GM12878 (cell line): ENCODE measurements at regions not wholly inside any gene's neighbourhood (a gene's known extent, or its start where the extent isn't known, plus 50 kb on each side); places are given as distances from the start of the nearest gene placed in this dataset.
A peak's percentile ranks its signal among the peaks of the same experiment; 100 is the strongest.
"Not testable (repeated sequence)": the region's sequence is repeated elsewhere in the genome, so short reads cannot be mapped to it uniquely, and the experiment has no call there.

Experiments
- ATAC-seq: fragments of 200-7000 bp; cut with Tn5 transposase; 3 replicates; pipeline ENCODE4 v1.9.1; 2020; ENCODE audit warnings: mild to moderate bottlenecking, moderate library complexity
- BruUV-seq: library from RNA; stranded (reverse); fragments of 400-500 nt; replicated peaks from 2 replicates; lab custom pipeline; 2021; lab: Mats Ljungman, UMichigan
- CTCF ChIA-PET: fragments of 300-600 bp; sonication (Branson Sonifier 250); formaldehyde crosslinking; extraction: SDS; loops from one replicate; lab custom pipeline; 2021; ENCODE audit warnings: inconsistent platforms; lab: Yijun Ruan, JAX
- POLR2A ChIA-PET: fragments of 350-600 bp; formaldehyde crosslinking; extraction: SDS; loops from one replicate; lab custom pipeline; 2021; ENCODE audit warnings: inconsistent platforms; lab: Charles Lee
- RAD21 ChIA-PET: fragments of 300-600 bp; sonication (Branson Sonifier 250); formaldehyde crosslinking; loops from one replicate; lab custom pipeline; 2023; ENCODE audit warnings: antibody characterized with exemption; ENCODE audit not compliant: unreplicated experiment; lab: Charles Lee
- SMC1A ChIA-PET: fragments of 300-600 bp; sonication (Branson Sonifier 250); formaldehyde crosslinking; loops from one replicate; lab custom pipeline; 2023; ENCODE audit not compliant: unreplicated experiment, uncharacterized antibody; lab: Charles Lee
- DNase-seq: peaks from one replicate; pipeline ENCODE4 v3.0.0-alpha.2; 2011; ENCODE audit warnings: low read depth, low spot score
- FAIRE-seq: peaks from 3 replicates; lab custom pipeline; 2011; peaks lifted over from hg19 to GRCh38; lab: Jason Lieb, UNC
- H2AFZ ChIP-seq: 2 replicates; pipeline ENCODE4 v1.6.0; 2011; ENCODE audit warnings: low read depth, low read length, control low read depth; ENCODE audit not compliant: control insufficient read depth
- H3K27ac ChIP-seq: 2 replicates; pipeline ENCODE4 v1.5.1; 2011; ENCODE audit warnings: control low read depth; ENCODE audit not compliant: control insufficient read depth, insufficient read depth
- H3K27me3 ChIP-seq, 2 experiments: replicated peaks in 1 of 2; 2 replicates each; pipeline versions ENCODE4 v1.6.0 to v1.6.1; 2011; ENCODE audit warnings: low read length in 1 of 2; ENCODE audit not compliant: control insufficient read depth in 2 of 2, insufficient read depth in 2 of 2
- H3K36me3 ChIP-seq, 2 experiments: 2 replicates each; pipeline ENCODE4 v1.5.1; 2011; ENCODE audit warnings: low read length in 1 of 2; ENCODE audit not compliant: control insufficient read depth in 2 of 2, insufficient read depth in 2 of 2
- H3K4me1 ChIP-seq: 2 replicates; pipeline ENCODE4 v1.6.1; 2011; ENCODE audit warnings: mild to moderate bottlenecking, low read length, moderate library complexity, mixed read lengths; ENCODE audit not compliant: control insufficient read depth, insufficient read depth
- H3K4me2 ChIP-seq: 2 replicates; pipeline ENCODE4 v1.6.0; 2011; ENCODE audit warnings: control low read depth; ENCODE audit not compliant: control insufficient read depth, insufficient read depth
- H3K4me3 ChIP-seq: fragments of 200-600 bp; sonication (generic); 2 replicates; pipeline ENCODE4 v1.5.1; 2016
- H3K79me2 ChIP-seq: 2 replicates; pipeline ENCODE4 v1.6.0; 2011; ENCODE audit warnings: low read length; ENCODE audit not compliant: control insufficient read depth, insufficient read depth
- H3K9ac ChIP-seq: 2 replicates; pipeline ENCODE4 v1.8.0; 2011; ENCODE audit warnings: low read length, control low read depth, mixed read lengths; ENCODE audit not compliant: control insufficient read depth, insufficient read depth
- H3K9me3 ChIP-seq: replicated peaks from 3 replicates; pipeline ENCODE4 v1.5.1; 2011; ENCODE audit warnings: mild to moderate bottlenecking, low read length; ENCODE audit not compliant: control insufficient read depth, insufficient read depth
- H4K20me1 ChIP-seq: 2 replicates; pipeline ENCODE4 v1.6.0; 2011; ENCODE audit not compliant: control insufficient read depth, insufficient read depth
- ATF7 ChIP-seq: fragments of 450-650 bp; IDR thresholded peaks from 2 replicates; pipeline ENCODE4 v1.6.1; 2016; ENCODE audit warnings: low read depth, mild to moderate bottlenecking
- SPI1 ChIP-seq: IDR thresholded peaks from 2 replicates; pipeline ENCODE4 v1.6.1; 2011; ENCODE audit warnings: low read depth, mild to moderate bottlenecking, low read length, moderate library complexity, borderline replicate concordance; ENCODE audit not compliant: insufficient read depth
- ZNF24 ChIP-seq: fragments of 450-650 bp; IDR thresholded peaks from 2 replicates; pipeline ENCODE4 v1.6.1; 2017; ENCODE audit warnings: antibody characterized with exemption, mild to moderate bottlenecking
- WGBS: methylation state at CpG from one replicate; pipeline ENCODE4 v1.1.6; 2016; ENCODE audit warnings: low lambda C conversion rate; ENCODE audit not compliant: insufficient replicate concordance, insufficient coverage; ENCODE audit errors: missing lambda C conversion rate; 5-methylcytosine and 5-hydroxymethylcytosine counted together
- in situ Hi-C: fragments of 300-500 bp; cut with MboI; formaldehyde crosslinking; loops from 9 replicates; pipeline ENCODE4 v1.14.3; 2018; ENCODE audit warnings: mixed read lengths
- intact Hi-C: fragments of 100-400 bp; cut with micrococcal nuclease; formaldehyde crosslinking; loops from one replicate; pipeline ENCODE4 v1.14.2; 2022; ENCODE audit not compliant: unreplicated experiment

DNA sequence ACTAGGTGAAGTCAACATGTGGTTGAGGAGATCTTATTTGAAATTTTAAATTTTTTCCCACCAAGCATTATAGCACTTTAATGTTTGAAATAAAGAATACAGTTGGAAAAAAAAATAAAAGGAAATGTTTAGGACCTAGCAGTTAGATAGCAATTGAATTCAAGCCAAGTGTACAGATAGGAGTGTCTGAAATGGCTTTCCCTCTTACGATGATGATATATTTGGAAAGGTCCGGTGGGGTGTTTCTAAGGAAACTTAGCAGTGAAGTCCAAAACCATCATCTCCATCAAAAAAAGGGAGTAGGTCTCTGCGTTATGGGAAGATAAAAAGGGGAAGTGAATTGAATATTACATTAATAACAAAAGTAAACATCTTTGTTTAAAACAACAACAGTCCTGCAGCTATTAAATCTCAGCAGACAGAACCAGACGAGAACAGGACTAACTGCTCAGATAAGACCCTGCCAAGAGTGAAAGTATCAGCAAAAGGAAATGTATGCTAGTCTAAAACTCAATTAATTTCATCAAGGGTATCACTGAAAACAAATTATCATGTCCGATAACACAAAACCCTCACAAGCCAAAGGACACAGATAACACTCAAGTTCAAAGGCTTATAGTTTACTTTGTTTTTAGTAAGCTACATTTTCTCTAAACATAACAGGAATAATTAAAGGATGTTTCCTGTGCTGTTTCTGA is 242.0 kb downstream of the BMP4 start:
- Histone ChIP-seq H3K4me3 (no peak overlapping the region), H3K4me1 (no peaks in the 10 kb centered on the region), H2AFZ (no peak overlapping the region), H4K20me1 (no peaks in the 10 kb centered on the region), H3K36me3 (no peaks in the 10 kb centered on the region), H3K27ac (no peak overlapping the region), H3K79me2 (no peaks in the 10 kb centered on the region), H3K9ac (no peak overlapping the region), H3K4me2 (no peak overlapping the region), H3K9me3 (no peaks in the 10 kb centered on the region), H3K27me3 (no peaks in the 10 kb centered on the region)
- CTCF ChIA-PET, result interaction anchor here (0.7 kb wide), 1 partner anchor 175 kb away, joined by 3 read pairs; no protein-coding TSS in a partner anchor
- intact Hi-C loops, result no loop called here
- in situ Hi-C loops, result no loop called here
- RAD21 ChIA-PET, result no interaction called here
- no peak for TF ChIP-seq ATF7
- peak; percentile 49 for TF ChIP-seq SPI1
- SMC1A ChIA-PET, result no interaction called here
- no peak for ATAC-seq
- no TSS peak for BruUV-seq
- no peak for DNase-seq
- no peak for FAIRE-seq
- WGBS, result 35% methylated on average over 5 of the region's 5 CpGs
- POLR2A ChIA-PET, result no interaction called here

DNA sequence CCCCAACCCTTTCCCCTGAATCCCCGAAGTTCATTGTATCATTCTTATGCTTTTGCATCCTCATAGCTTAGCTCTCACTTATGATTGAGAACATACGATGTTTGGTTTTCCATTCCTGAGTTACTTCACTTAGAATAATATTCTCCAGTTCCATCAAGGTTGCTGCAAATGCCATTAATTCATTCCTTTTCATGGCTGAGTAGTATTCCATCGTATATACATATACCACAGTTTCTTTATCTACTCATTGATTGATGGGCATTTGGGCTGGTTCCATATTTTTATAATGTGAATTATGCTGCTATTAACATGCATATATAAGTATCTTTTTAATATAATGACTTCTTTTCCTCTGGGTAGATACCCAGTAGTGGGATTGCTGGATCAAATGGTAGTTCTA is 243.7 kb downstream of the BMP4 start:
- FAIRE-seq, in situ Hi-C loops, DNase-seq, H4K20me1 ChIP-seq, POLR2A ChIA-PET, H2AFZ ChIP-seq, intact Hi-C loops, H3K4me2 ChIP-seq, ATAC-seq, RAD21 ChIA-PET, H3K9me3 ChIP-seq, H3K27ac ChIP-seq, H3K79me2 ChIP-seq, H3K27me3 ChIP-seq, H3K36me3 ChIP-seq, H3K9ac ChIP-seq, CTCF ChIA-PET, H3K4me3 ChIP-seq, BruUV-seq, H3K4me1 ChIP-seq: not testable (repeated sequence)
- 29% methylated on average over 3 of the region's 3 CpGs for WGBS
- TF ChIP-seq ZNF24, result 0 out of 2 replicates have a peak, but pooled peaks have one; percentile 28
- SMC1A ChIA-PET, result interaction anchor here (0.6 kb wide), 1 partner anchor 273 kb away, joined by 3 read pairs; no protein-coding TSS in a partner anchor
